ENCODE measurements at regions not wholly inside any gene's neighbourhood (a gene's known extent, or its start where the extent isn't known, plus 50 kb on each side); places are given as distances from the start of the nearest gene placed in this dataset.

- WGBS (ENCODE audit: extremely low coverage, insufficient coverage, insufficient read length): no CpG with 5 or more reads among the region's 1 CpG
- Histone ChIP-seq H2BK12ac (ENCODE audit: low read length) (no peak overlapping the region), H3K4me1 (ENCODE audit: control insufficient read depth in 1 of 2, insufficient read depth in 2 of 2, low read length in 2 of 2) (peaks cover 3 to 8% of the 10 kb centered on the region in 2 experiments), H3K14ac (ENCODE audit: low read length) (no peak overlapping the region), H3K79me2 (ENCODE audit: control insufficient read depth, insufficient read depth, low read length, poor library complexity) (no peaks in the 10 kb centered on the region), H2BK120ac (ENCODE audit: insufficient read depth, low read length, poor library complexity) (no peak overlapping the region), H3K4me3 (ENCODE audit: low read depth, low read length) (no peak overlapping the region), H2AFZ (ENCODE audit: insufficient read depth, low read length, poor library complexity) (no peak overlapping the region), H3K9me3 (ENCODE audit: insufficient read depth, low read depth, low read length) (no peaks in the 10 kb centered on the region), H3K79me1 (ENCODE audit: low read length) (no peaks in the 10 kb centered on the region), H3K23ac (ENCODE audit: low read length) (no peak overlapping the region), H3K4ac (ENCODE audit: low read depth, low read length) (no peak overlapping the region), H4K12ac (ENCODE audit: low read depth, low read length) (no peak overlapping the region), H2AK5ac (ENCODE audit: low read length) (no peak overlapping the region), H3K9ac (ENCODE audit: low read length) (no peak overlapping the region), H3K18ac (ENCODE audit: low read length) (no peak overlapping the region), H3K4me2 (ENCODE audit: low read length) (no peak overlapping the region), H2BK5ac (ENCODE audit: low read depth, low read length, poor library complexity) (no peak overlapping the region), H3K27ac (ENCODE audit: low read depth, low read length) (no peak overlapping the region), H4K91ac (ENCODE audit: low read depth, low read length) (no peak overlapping the region), H3K27me3 (ENCODE audit: insufficient read depth, low read length) (no peaks in the 10 kb centered on the region), H3K36me3 (ENCODE audit: control insufficient read depth in 1 of 2, insufficient read depth in 2 of 2, low read length in 2 of 2) (no peaks in the 10 kb centered on the region), H4K8ac (ENCODE audit: low read depth, low read length) (no peak overlapping the region)
- no peak for DNase-seq
These were observed 226.1 kb downstream of the BLID start for GRCh38 chr11:121889931-121890330.

- Histone ChIP-seq H3K27me3 (ENCODE audit: insufficient read depth, low read length) (no peaks in the 10 kb centered on the region), H3K79me1 (ENCODE audit: low read length) (no peaks in the 10 kb centered on the region), H2BK120ac (ENCODE audit: insufficient read depth, low read length, poor library complexity) (no peak overlapping the region), H3K4me3 (ENCODE audit: low read depth, low read length) (no peak overlapping the region), H3K4me2 (ENCODE audit: low read length) (no peak overlapping the region), H4K8ac (ENCODE audit: low read depth, low read length) (no peak overlapping the region), H3K36me3 (ENCODE audit: control insufficient read depth in 1 of 2, insufficient read depth in 2 of 2, low read length in 2 of 2) (no peaks in the 10 kb centered on the region), H2AK5ac (ENCODE audit: low read length) (no peak overlapping the region), H2BK5ac (ENCODE audit: low read depth, low read length, poor library complexity) (no peak overlapping the region), H3K79me2 (ENCODE audit: control insufficient read depth, insufficient read depth, low read length, poor library complexity) (no peaks in the 10 kb centered on the region), H2AFZ (ENCODE audit: insufficient read depth, low read length, poor library complexity) (no peak overlapping the region), H4K12ac (ENCODE audit: low read depth, low read length) (no peak overlapping the region), H3K27ac (ENCODE audit: low read depth, low read length) (no peak overlapping the region), H3K4ac (ENCODE audit: low read depth, low read length) (no peak overlapping the region), H2BK12ac (ENCODE audit: low read length) (no peak overlapping the region), H3K23ac (ENCODE audit: low read length) (no peak overlapping the region), H4K91ac (ENCODE audit: low read depth, low read length) (no peak overlapping the region), H3K9me3 (ENCODE audit: insufficient read depth, low read depth, low read length) (no peaks in the 10 kb centered on the region), H3K14ac (ENCODE audit: low read length) (no peak overlapping the region), H3K18ac (ENCODE audit: low read length) (no peak overlapping the region), H3K4me1 (ENCODE audit: control insufficient read depth in 1 of 2, insufficient read depth in 2 of 2, low read length in 2 of 2) (peaks cover 3 to 8% of the 10 kb centered on the region in 2 experiments), H3K9ac (ENCODE audit: low read length) (no peak overlapping the region)
- DNase-seq: no peak
- no CpG with 5 or more reads among the region's 6 CpGs for WGBS (ENCODE audit: extremely low coverage, insufficient coverage, insufficient read length)
These were observed 226.8 kb downstream of the BLID start for GRCh38 chr11:121889186-121889585.

- no peak overlapping the region for H3K9ac ChIP-seq (ENCODE audit: low read length)
- H2AFZ ChIP-seq (ENCODE audit: insufficient read depth, low read length, poor library complexity): no peak overlapping the region
- no peaks in the 10 kb centered on the region for H3K27me3 ChIP-seq (ENCODE audit: insufficient read depth, low read length)
- no CpG with 5 or more reads among the region's 4 CpGs for WGBS (ENCODE audit: extremely low coverage, insufficient coverage, insufficient read length)
- H3K4ac ChIP-seq (ENCODE audit: low read depth, low read length): no peak overlapping the region
- H2BK12ac ChIP-seq (ENCODE audit: low read length): no peak overlapping the region
- H3K36me3 ChIP-seq (ENCODE audit: control insufficient read depth in 1 of 2, insufficient read depth in 2 of 2, low read length in 2 of 2): no peaks in the 10 kb centered on the region
- H3K18ac ChIP-seq (ENCODE audit: low read length): no peak overlapping the region
- H3K79me2 ChIP-seq (ENCODE audit: control insufficient read depth, insufficient read depth, low read length, poor library complexity): no peaks in the 10 kb centered on the region
- H2BK5ac ChIP-seq (ENCODE audit: low read depth, low read length, poor library complexity): no peak overlapping the region
- no peak overlapping the region for H3K14ac ChIP-seq (ENCODE audit: low read length)
- no peak overlapping the region for H3K4me3 ChIP-seq (ENCODE audit: low read depth, low read length)
- no peak overlapping the region for H3K4me2 ChIP-seq (ENCODE audit: low read length)
- H2AK5ac ChIP-seq (ENCODE audit: low read length): no peak overlapping the region
- no peak overlapping the region for H4K91ac ChIP-seq (ENCODE audit: low read depth, low read length)
- H3K4me1 ChIP-seq (ENCODE audit: control insufficient read depth in 1 of 2, insufficient read depth in 2 of 2, low read length in 2 of 2): peaks cover 3 to 7% of the 10 kb centered on the region in 2 experiments
- no peak overlapping the region for H2BK120ac ChIP-seq (ENCODE audit: insufficient read depth, low read length, poor library complexity)
- H3K23ac ChIP-seq (ENCODE audit: low read length): no peak overlapping the region
- H3K27ac ChIP-seq (ENCODE audit: low read depth, low read length): no peak overlapping the region
- H4K8ac ChIP-seq (ENCODE audit: low read depth, low read length): no peak overlapping the region
- no peaks in the 10 kb centered on the region for H3K79me1 ChIP-seq (ENCODE audit: low read length)
- DNase-seq: no peak
- H4K12ac ChIP-seq (ENCODE audit: low read depth, low read length): no peak overlapping the region
- H3K9me3 ChIP-seq (ENCODE audit: insufficient read depth, low read depth, low read length): no peaks in the 10 kb centered on the region
These were observed 227.9 kb downstream of the BLID start for GRCh38 chr11:121887976-121888557.

- H2AFZ ChIP-seq (ENCODE audit: insufficient read depth, low read length, poor library complexity): no peak overlapping the region
- H3K4me3 ChIP-seq (ENCODE audit: low read depth, low read length): no peak overlapping the region
- no peaks in the 10 kb centered on the region for H3K36me3 ChIP-seq (ENCODE audit: control insufficient read depth in 1 of 2, insufficient read depth in 2 of 2, low read length in 2 of 2)
- H3K23ac ChIP-seq (ENCODE audit: low read length): no peak overlapping the region
- no peak overlapping the region for H3K18ac ChIP-seq (ENCODE audit: low read length)
- H3K14ac ChIP-seq (ENCODE audit: low read length): no peak overlapping the region
- H3K79me2 ChIP-seq (ENCODE audit: control insufficient read depth, insufficient read depth, low read length, poor library complexity): no peaks in the 10 kb centered on the region
- no peak overlapping the region for H3K4ac ChIP-seq (ENCODE audit: low read depth, low read length)
- DNase-seq: no peak
- H3K79me1 ChIP-seq (ENCODE audit: low read length): no peaks in the 10 kb centered on the region
- H2BK120ac ChIP-seq (ENCODE audit: insufficient read depth, low read length, poor library complexity): no peak overlapping the region
- H4K91ac ChIP-seq (ENCODE audit: low read depth, low read length): no peak overlapping the region
- no peak overlapping the region for H2BK12ac ChIP-seq (ENCODE audit: low read length)
- WGBS (ENCODE audit: extremely low coverage, insufficient coverage, insufficient read length): no CpG with 5 or more reads among the region's 3 CpGs
- no peak overlapping the region for H3K4me2 ChIP-seq (ENCODE audit: low read length)
- H3K27ac ChIP-seq (ENCODE audit: low read depth, low read length): no peak overlapping the region
- H2AK5ac ChIP-seq (ENCODE audit: low read length): no peak overlapping the region
- no peak overlapping the region for H4K12ac ChIP-seq (ENCODE audit: low read depth, low read length)
- H4K8ac ChIP-seq (ENCODE audit: low read depth, low read length): no peak overlapping the region
- peaks cover 3% of the 10 kb centered on the region in 2 experiments for H3K4me1 ChIP-seq (ENCODE audit: control insufficient read depth in 1 of 2, insufficient read depth in 2 of 2, low read length in 2 of 2)
- no peak overlapping the region for H2BK5ac ChIP-seq (ENCODE audit: low read depth, low read length, poor library complexity)
- H3K9ac ChIP-seq (ENCODE audit: low read length): no peak overlapping the region
- no peaks in the 10 kb centered on the region for H3K9me3 ChIP-seq (ENCODE audit: insufficient read depth, low read depth, low read length)
- H3K27me3 ChIP-seq (ENCODE audit: insufficient read depth, low read length): no peaks in the 10 kb centered on the region
These were observed 228.4 kb downstream of the BLID start for GRCh38 chr11:121887569-121887968.
